CD4-positive, alpha-beta T cell (primary cell): ENCODE measurements at regions not wholly inside any gene's neighbourhood (a gene's known extent, or its start where the extent isn't known, plus 50 kb on each side); places are given as distances from the start of the nearest gene placed in this dataset.

Experiments
- ATAC-seq: fragments of 200-7000 bp; cut with Tn5 transposase; one replicate; pipeline ENCODE4 v1.10.0; 2022; ENCODE audit warnings: mild to moderate bottlenecking; ENCODE audit not compliant: poor library complexity
- CTCF ChIA-PET: fragments of 350-600 bp; sonication (Branson Sonifier 250); formaldehyde crosslinking; loops from one replicate; lab custom pipeline; 2021; ENCODE audit warnings: antibody characterized with exemption, inconsistent platforms; lab: Charles Lee
- POLR2A ChIA-PET: fragments of 350-600 bp; sonication (Branson Sonifier 250); formaldehyde crosslinking; loops from one replicate; lab custom pipeline; 2021; ENCODE audit warnings: antibody characterized with exemption, inconsistent platforms; lab: Charles Lee
- DNase-seq, 14 experiments: peaks; one replicate each; pipeline ENCODE4 v3.0.0-alpha.2; 2013 to 2020; ENCODE audit warnings: mixed read lengths in 2 of 14
- H3K27ac ChIP-seq, 2 donors: one replicate each; pipeline versions ENCODE4 v1.5.1 to v1.7.0; 2013; ENCODE audit warnings: low read length in 2 of 2, low read depth in 1 of 2, mild to moderate bottlenecking in 1 of 2
- H3K27me3 ChIP-seq, 2 experiments: 1 replicate in 1 of 2; 2 replicates in 1 of 2; pipeline versions ENCODE4 v1.6.1 to v1.7.0; 2013; ENCODE audit warnings: low read length in 2 of 2, control low read depth in 1 of 2, mild to moderate bottlenecking in 1 of 2, moderate library complexity in 1 of 2; ENCODE audit not compliant: insufficient read depth in 2 of 2, control insufficient read depth in 1 of 2
- H3K36me3 ChIP-seq: one replicate; pipeline ENCODE4 v1.6.1; 2013; ENCODE audit warnings: low read length, control low read depth; ENCODE audit not compliant: insufficient read depth
- H3K4me1 ChIP-seq: one replicate; pipeline ENCODE4 v1.6.1; 2013; ENCODE audit warnings: low read length, control low read depth; ENCODE audit not compliant: insufficient read depth
- H3K4me3 ChIP-seq: one replicate; pipeline ENCODE4 v1.5.1; 2013; ENCODE audit warnings: mild to moderate bottlenecking, low read length, moderate library complexity
- H3K9me3 ChIP-seq, 2 experiments: 1 replicate in 1 of 2; 2 replicates in 1 of 2; pipeline versions ENCODE4 v1.6.1 to v1.7.0; 2013; ENCODE audit warnings: low read length in 2 of 2, mild to moderate bottlenecking in 2 of 2, control low read depth in 1 of 2, moderate library complexity in 1 of 2; ENCODE audit not compliant: control insufficient read depth in 1 of 2, insufficient read depth in 1 of 2
- H3K27ac Mint-ChIP-seq: one replicate; pipeline ENCODE4 v1.8.0; 2020; ENCODE audit warnings: mixed read lengths
- H3K27me3 Mint-ChIP-seq: one replicate; pipeline ENCODE4 v1.8.0; 2021; ENCODE audit warnings: mixed read lengths
- H3K36me3 Mint-ChIP-seq: one replicate; pipeline ENCODE4 v1.8.0; 2021; ENCODE audit warnings: low read depth, mixed read lengths
- H3K4me1 Mint-ChIP-seq: one replicate; pipeline ENCODE4 v1.8.0; 2021; ENCODE audit warnings: low read depth, mixed read lengths
- H3K4me3 Mint-ChIP-seq: one replicate; pipeline ENCODE4 v1.8.0; 2020; ENCODE audit warnings: mild to moderate bottlenecking, mixed read lengths
- H3K9me3 Mint-ChIP-seq: one replicate; pipeline ENCODE4 v1.8.0; 2020; ENCODE audit warnings: mixed read lengths
- CTCF ChIP-seq: fragments of 200-600 bp; IDR thresholded peaks from one replicate; pipeline ENCODE4 v1.8.0; 2022; ENCODE audit warnings: antibody characterized with exemption, mild to moderate bottlenecking
- intact Hi-C, 2 experiments: fragments of 100-400 bp; cut with DNase I in 1 of 2; cut with micrococcal nuclease in 1 of 2; formaldehyde crosslinking; loops; one replicate each; pipeline versions ENCODE4 v1.15.1 to v1.9.0; 2023 to 2025; cut with DNase I, micrococcal nuclease

DNA sequence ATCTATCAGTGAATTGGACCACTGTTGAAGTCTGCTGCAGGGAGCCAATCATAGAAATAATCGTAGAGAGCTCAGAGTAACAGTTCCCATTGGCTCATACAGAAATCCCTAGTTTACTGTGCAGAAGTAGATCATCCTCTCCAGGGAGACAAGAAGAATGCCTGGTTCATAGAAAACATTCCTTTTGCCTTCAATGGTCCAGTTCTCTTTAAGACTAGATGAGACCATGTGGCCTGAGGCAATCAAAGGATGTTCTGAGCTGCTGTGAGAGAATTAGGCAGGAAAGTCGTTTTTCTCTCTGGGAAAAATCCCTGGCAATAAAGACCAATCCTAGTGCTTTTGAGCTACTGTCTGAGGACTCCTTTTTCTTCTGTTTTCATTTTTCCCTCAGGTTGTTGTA, 208.4 kb downstream of the CENPW start:
- no peak for DNase-seq
- H3K4me1 ChIP-seq, result no peaks in the 10 kb centered on the region
- ChIA-PET CTCF (no interaction called here), POLR2A (no interaction called here)
- H3K36me3 Mint-ChIP-seq, result no peaks in the 10 kb centered on the region
- H3K4me3 Mint-ChIP-seq, result no peak overlapping the region
- peaks cover 0 to 3% of the 10 kb centered on the region in 2 experiments for H3K9me3 ChIP-seq
- ATAC-seq, result no peak
- H3K36me3 ChIP-seq, result no peaks in the 10 kb centered on the region
- no peak overlapping the region for H3K4me3 ChIP-seq
- H3K27me3 Mint-ChIP-seq, result no peaks in the 10 kb centered on the region
- H3K9me3 Mint-ChIP-seq, result peaks cover 2% of the 10 kb centered on the region
- H3K27me3 ChIP-seq, result no peaks in the 10 kb centered on the region
- intact Hi-C loops, result no loop called here
- H3K27ac Mint-ChIP-seq, result no peak overlapping the region
- no peak overlapping the region for H3K27ac ChIP-seq
- H3K4me1 Mint-ChIP-seq, result no peaks in the 10 kb centered on the region
- no peak for TF ChIP-seq CTCF

DNA sequence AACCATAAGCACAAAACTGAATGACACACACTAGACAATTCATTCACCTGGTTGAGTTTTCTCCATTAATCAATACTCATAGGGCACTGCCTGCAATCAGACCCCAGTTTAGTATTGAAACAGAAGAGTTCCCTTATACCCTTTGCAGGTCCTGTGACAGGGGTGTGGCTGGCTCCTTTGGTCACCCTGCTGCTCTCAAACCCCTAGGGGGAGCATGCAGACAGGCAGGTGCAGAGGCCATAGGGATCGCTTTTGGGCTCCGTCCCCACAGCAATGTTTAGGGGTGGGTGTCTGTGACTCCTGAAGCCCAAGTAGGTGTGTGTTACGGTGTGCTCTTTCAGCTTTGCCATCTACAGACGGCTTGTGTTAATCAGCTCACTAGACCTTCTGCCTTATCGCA, 210.4 kb downstream of the CENPW start:
- Histone ChIP-seq H3K4me1 (no peaks in the 10 kb centered on the region), H3K27ac (no peak overlapping the region), H3K9me3 (peaks cover 0 to 3% of the 10 kb centered on the region in 2 experiments), H3K36me3 (no peaks in the 10 kb centered on the region), H3K27me3 (no peaks in the 10 kb centered on the region), H3K4me3 (no peak overlapping the region)
- H3K4me3 Mint-ChIP-seq, result no peak overlapping the region
- ATAC-seq (no peak), DNase-seq (no peak)
- no peak for TF ChIP-seq CTCF
- no peaks in the 10 kb centered on the region for H3K9me3 Mint-ChIP-seq
- intact Hi-C loops, result no loop called here
- H3K27ac Mint-ChIP-seq, result no peak overlapping the region
- H3K4me1 Mint-ChIP-seq, result no peaks in the 10 kb centered on the region
- no peaks in the 10 kb centered on the region for H3K27me3 Mint-ChIP-seq
- ChIA-PET CTCF (no interaction called here), POLR2A (no interaction called here)
- no peaks in the 10 kb centered on the region for H3K36me3 Mint-ChIP-seq

DNA sequence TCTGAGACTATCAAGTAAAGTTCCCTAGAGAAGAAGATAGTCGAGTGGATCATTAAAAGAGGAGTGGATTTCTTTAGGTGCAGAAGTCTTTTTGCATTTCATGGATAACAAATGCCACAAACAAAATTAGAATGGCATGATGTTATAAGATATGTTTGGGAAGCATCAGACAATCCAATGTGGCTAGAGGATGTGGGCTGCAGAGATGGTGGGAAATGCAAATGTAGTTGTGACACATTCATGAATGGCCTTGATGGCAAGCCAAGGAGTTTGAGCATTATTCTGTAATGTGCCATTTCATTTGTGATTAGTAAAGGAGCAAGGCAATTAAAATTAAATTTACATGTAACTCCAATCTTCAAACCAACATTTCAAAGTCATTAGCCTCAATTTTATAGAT, 211.9 kb downstream of the CENPW start:
- H3K27me3 ChIP-seq, result no peaks in the 10 kb centered on the region
- Mint-ChIP-seq H3K36me3 (no peaks in the 10 kb centered on the region), H3K4me1 (no peaks in the 10 kb centered on the region), H3K4me3 (no peak overlapping the region), H3K9me3 (no peaks in the 10 kb centered on the region), H3K27ac (no peak overlapping the region), H3K27me3 (no peaks in the 10 kb centered on the region)
- no peak overlapping the region for H3K4me3 ChIP-seq
- H3K4me1 ChIP-seq, result no peaks in the 10 kb centered on the region
- H3K9me3 ChIP-seq, result peaks cover 0 to 3% of the 10 kb centered on the region in 2 experiments
- DNase-seq (no peak), ATAC-seq (no peak)
- intact Hi-C loops, result no loop called here
- no peak overlapping the region for H3K27ac ChIP-seq
- TF ChIP-seq CTCF, result no peak
- CTCF ChIA-PET, result no interaction called here
- no peaks in the 10 kb centered on the region for H3K36me3 ChIP-seq
- POLR2A ChIA-PET, result no interaction called here
